ENCODE measurements at regions not wholly inside any gene's neighbourhood (a gene's known extent, or its start where the extent isn't known, plus 50 kb on each side); places are given as distances from the start of the nearest gene placed in this dataset.

DNA sequence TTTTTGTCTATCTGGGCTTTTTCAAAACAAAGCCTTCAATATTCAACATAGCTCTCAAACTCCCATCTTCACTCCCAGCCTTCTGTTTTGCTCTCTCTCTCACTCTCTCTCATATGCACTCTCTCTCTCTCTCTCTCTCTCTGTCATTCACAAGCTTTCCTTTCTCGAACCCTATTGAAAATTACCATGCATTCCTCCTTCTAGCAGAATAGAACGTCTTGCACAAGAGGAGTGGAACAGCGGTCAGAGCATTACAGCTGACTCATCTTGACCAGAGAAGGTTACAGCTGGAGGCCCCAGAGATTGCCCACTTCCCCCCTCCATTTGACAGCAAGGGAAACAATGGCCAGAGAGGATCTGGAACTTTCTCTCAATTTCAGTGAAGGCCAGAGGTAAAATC is 51.0 kb upstream of the LIFR start:
- TF ChIP-seq POLR2AphosphoS5 (IDR thresholded peaks at IDR 0.05): no peak
- TF ChIP-seq CTCF (IDR thresholded peaks at IDR 0.05): no peak
- TF ChIP-seq POLR2A (IDR thresholded peaks at IDR 0.05): no peak
- intact Hi-C loops (cut with DNase I; ENCODE audit: low total_unique reads): no loop called here
- no peak for DNase-seq (ENCODE audit: low spot score in 2 of 2)
- H3K27ac ChIP-seq: no peak overlapping the region
- H3K4me3 ChIP-seq: no peak overlapping the region
- H3K9me3 ChIP-seq: no peaks in the 10 kb centered on the region
- H3K27me3 ChIP-seq: no peaks in the 10 kb centered on the region
- H3K4me1 ChIP-seq: no peaks in the 10 kb centered on the region
- no peaks in the 10 kb centered on the region for H3K36me3 ChIP-seq

GRCh38 chr5:38607930-38608564 is 51.6 kb upstream of the LIFR start:
- H3K4me3 ChIP-seq: no peak overlapping the region
- no peaks in the 10 kb centered on the region for H3K27me3 ChIP-seq
- no peaks in the 10 kb centered on the region for H3K36me3 ChIP-seq
- DNase-seq (ENCODE audit: low spot score in 2 of 2): no peak
- H3K27ac ChIP-seq: no peak overlapping the region
- TF ChIP-seq POLR2AphosphoS5 (IDR thresholded peaks at IDR 0.05) (no peak), POLR2A (IDR thresholded peaks at IDR 0.05) (no peak), CTCF (IDR thresholded peaks at IDR 0.05) (no peak)
- intact Hi-C loops (cut with DNase I; ENCODE audit: low total_unique reads): no loop called here
- no peaks in the 10 kb centered on the region for H3K4me1 ChIP-seq
- H3K9me3 ChIP-seq: no peaks in the 10 kb centered on the region

DNA sequence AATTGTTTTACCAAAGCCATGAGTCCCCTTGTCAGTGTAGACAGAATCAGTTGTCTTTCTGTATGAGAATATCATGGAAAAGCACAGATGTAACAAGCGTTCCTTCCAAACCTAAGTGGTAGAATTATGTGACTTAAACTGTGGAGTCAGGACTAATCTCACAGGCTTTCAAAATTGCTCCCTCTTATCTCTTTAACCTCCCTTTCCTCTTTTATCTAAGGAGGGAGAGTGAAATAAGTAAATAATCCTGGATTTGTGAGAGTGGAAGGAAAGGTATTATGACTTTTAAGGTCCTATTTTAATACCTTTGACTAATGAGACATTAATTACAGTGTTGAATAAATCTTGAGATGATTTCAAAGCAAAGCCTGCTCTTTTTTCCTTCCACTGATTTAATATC is 52.4 kb upstream of the LIFR start:
- no peak overlapping the region for H3K4me3 ChIP-seq
- H3K4me1 ChIP-seq: no peaks in the 10 kb centered on the region
- no peak for TF ChIP-seq POLR2A (IDR thresholded peaks at IDR 0.05)
- TF ChIP-seq CTCF (IDR thresholded peaks at IDR 0.05): no peak
- no peak for TF ChIP-seq POLR2AphosphoS5 (IDR thresholded peaks at IDR 0.05)
- no peaks in the 10 kb centered on the region for H3K9me3 ChIP-seq
- no peaks in the 10 kb centered on the region for H3K36me3 ChIP-seq
- intact Hi-C loops (cut with DNase I; ENCODE audit: low total_unique reads): no loop called here
- no peaks in the 10 kb centered on the region for H3K27me3 ChIP-seq
- no peak for DNase-seq (ENCODE audit: low spot score in 2 of 2)
- no peak overlapping the region for H3K27ac ChIP-seq

GRCh38 chr5:38612851-38613250 is 56.4 kb upstream of the LIFR start:
- Histone ChIP-seq H3K27ac (no peak overlapping the region), H3K27me3 (no peaks in the 10 kb centered on the region), H3K4me3 (no peak overlapping the region), H3K9me3 (no peaks in the 10 kb centered on the region), H3K4me1 (no peaks in the 10 kb centered on the region), H3K36me3 (no peaks in the 10 kb centered on the region)
- intact Hi-C loops (cut with DNase I; ENCODE audit: low total_unique reads): no loop called here
- DNase-seq (ENCODE audit: low spot score in 2 of 2): no peak
- no peak for TF ChIP-seq POLR2A (IDR thresholded peaks at IDR 0.05)
- no peak for TF ChIP-seq CTCF (IDR thresholded peaks at IDR 0.05)
- TF ChIP-seq POLR2AphosphoS5 (IDR thresholded peaks at IDR 0.05): no peak

DNA sequence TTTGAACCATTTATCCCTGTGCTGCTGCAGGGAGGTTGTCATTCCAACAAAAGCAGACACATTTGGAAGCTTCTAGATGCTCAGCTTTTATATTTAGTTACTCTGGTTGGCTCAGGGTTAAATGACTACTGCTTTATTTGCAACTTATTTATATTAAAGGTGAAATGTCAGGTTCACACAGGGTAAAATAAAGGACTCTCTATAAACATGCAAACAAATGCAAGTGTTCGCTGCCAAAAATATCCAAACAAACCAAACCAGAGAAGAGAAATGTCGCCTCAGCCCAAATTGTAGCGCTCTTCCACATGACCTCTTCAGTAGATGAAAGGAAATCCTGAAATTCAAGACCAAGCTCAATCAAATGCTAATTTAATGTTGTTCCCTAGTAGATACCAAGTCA is 57.0 kb upstream of the LIFR start:
- no peak for TF ChIP-seq CTCF (IDR thresholded peaks at IDR 0.05)
- no peak for TF ChIP-seq POLR2AphosphoS5 (IDR thresholded peaks at IDR 0.05)
- no peak for TF ChIP-seq POLR2A (IDR thresholded peaks at IDR 0.05)
- no peaks in the 10 kb centered on the region for H3K4me1 ChIP-seq
- DNase-seq (ENCODE audit: low spot score in 2 of 2): no peak
- intact Hi-C loops (cut with DNase I; ENCODE audit: low total_unique reads): no loop called here
- H3K36me3 ChIP-seq: no peaks in the 10 kb centered on the region
- H3K27ac ChIP-seq: no peak overlapping the region
- no peaks in the 10 kb centered on the region for H3K27me3 ChIP-seq
- no peak overlapping the region for H3K4me3 ChIP-seq
- peaks cover 0 to 5% of the 10 kb centered on the region in 2 donors for H3K9me3 ChIP-seq

Measured in breast epithelium (tissue), 4 donors.